Mesenteric fat pad (tissue), 1 donor: ENCODE measurements at regions not wholly inside any gene's neighbourhood (a gene's known extent, or its start where the extent isn't known, plus 50 kb on each side); places are given as distances from the start of the nearest gene placed in this dataset.

ENCODE experiments used
- DNase-seq: peaks from one replicate; pipeline ENCODE4 v3.0.0-alpha.2; 2020; ENCODE audit warnings: low spot score
- donor health status: DM: yes; HTN: yes; CAD: no.

DNA sequence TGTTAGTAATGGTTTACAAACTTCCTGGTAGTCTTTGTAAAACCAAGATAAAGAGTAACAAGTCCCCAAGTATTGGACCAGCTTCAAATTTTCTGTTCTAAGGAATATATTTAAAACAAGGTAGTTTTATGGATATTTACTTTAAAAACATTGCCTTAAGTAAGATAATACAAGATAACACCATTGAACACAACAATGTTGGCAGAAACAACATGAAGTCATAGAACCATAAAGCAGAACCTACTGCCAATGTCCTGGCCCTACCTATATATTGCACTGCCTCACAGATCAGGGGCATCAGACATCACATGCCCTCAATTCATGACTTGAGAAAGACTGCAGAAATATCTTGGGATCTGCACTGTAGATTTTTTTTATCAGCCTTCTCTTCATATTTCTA, 1176.2 kb downstream of the PCDH7 start:
- no peak for DNase-seq

DNA sequence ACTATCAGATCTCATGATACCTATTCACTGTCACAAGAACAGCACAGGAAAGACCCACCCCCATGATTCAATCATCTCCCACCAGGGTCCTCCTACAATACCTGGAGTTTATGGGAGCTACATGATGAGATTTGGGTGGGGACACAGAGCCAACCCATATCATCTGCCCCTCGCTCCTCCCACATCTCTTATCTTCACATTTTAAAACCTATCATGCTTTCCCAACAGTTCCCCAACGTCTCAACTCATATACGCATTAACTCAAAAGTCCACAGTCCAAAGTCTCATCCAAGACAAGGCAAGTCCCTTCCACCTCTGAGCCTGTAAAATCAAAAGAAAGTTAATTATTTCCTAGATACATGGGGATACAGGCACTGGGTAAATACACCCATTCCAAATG, 1185.2 kb downstream of the PCDH7 start:
- DNase-seq = no peak

DNA sequence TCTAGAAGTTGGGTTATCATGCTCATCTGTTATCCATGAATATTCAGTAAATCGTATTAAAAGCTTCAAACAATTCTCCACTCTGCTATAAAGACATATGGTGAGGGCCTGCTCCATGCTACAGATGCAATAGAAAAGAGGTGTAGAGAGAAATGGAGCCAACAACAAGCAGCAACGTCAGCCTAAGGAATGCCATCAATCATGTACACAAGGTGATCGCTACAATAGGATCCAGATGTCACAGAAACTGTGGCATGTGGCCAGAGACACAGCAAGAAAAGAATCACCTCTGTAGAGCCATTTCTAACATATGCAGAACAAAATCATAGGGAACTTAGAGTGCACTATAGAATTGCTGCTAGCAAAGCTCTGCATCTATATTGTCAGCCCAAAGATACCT, 1188.1 kb downstream of the PCDH7 start:
- DNase-seq = no peak

DNA sequence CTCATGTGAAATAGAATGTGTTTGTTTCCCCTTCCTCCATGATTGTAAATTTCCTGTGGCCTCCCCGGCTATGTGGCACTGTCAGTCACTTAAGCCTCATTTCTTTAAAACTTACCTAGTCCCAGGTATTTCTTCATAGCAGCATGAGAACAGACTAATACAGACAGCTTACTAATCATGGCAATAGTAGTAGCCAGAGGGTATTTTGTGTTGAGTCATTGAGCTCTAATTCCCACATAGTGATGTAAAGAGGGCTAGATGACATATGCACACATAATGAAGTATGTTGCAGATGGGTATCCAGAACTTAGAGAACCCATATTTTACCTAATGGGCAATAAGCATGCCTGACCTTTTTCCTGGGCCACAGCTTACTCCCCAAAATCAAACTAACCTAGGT, 1197.2 kb downstream of the PCDH7 start:
- no peak for DNase-seq

DNA sequence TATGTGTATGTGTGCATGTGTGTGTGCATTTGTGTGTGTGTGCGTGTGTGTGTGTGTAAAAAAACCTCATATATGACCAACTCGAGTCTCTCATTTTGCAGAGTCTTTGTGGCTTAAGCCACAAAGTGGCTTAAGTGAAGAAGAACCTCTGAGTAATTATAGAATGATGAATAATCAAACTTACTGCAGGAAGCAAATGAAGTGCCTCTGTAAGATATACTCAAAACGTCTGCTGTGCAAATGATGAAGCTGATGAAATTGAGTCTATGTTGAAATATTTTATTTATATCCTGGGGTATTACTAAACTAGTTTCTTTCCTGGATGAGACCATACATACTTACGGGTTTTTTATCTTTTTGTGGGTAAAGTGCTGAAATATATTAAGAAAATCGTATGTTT, 1198.7 kb downstream of the PCDH7 start:
- DNase-seq = no peak

DNA sequence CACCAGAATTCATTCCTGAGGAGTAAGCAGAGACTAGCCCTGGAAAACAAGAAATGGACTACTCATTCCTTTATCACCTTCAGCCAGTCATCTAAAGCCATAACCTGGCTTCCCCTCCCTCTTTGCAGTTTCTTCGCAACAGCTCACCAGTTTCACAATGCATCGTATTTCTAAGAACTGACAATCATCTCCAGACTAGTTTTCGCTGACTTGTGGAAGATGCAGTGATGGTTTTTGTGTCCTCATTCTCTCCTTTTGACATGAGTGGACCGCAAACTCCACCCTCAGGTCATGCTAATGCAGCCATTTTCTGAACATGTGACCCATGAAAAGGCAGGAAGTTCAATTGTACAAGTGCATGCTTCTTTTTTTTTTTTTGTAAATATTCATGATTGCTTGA, 1203.5 kb downstream of the PCDH7 start:
- DNase-seq = no peak

DNA sequence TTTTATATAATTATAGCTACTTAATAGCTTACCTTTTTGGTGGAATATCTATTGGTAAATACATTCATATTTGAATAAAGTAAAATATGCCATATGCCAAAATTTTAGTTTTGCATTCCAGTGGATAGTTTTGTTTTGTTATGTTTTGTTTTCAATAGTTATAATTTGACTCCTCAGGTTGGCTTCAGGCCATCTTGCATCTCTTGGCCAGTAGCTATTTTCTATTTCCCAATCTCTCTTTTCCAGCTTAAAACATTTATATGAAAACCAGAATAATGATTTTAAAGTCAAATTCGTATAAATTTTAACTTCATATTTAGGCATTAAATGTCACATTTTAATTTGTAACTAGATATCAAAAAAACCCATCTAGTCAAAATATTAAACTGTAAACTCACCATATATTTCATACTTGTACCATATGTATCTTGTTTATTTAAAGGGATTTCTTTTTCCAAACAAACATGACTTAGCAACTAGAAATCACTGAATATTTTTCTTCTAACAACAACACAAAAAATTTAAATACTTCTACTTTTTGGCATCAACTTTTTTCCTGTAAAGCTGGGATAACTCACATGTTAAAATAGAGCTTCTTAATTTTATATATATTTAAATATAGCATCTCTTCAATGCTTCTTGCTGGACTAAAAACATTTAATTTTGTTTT, 1209.6 kb downstream of the PCDH7 start:
- DNase-seq = no peak

DNA sequence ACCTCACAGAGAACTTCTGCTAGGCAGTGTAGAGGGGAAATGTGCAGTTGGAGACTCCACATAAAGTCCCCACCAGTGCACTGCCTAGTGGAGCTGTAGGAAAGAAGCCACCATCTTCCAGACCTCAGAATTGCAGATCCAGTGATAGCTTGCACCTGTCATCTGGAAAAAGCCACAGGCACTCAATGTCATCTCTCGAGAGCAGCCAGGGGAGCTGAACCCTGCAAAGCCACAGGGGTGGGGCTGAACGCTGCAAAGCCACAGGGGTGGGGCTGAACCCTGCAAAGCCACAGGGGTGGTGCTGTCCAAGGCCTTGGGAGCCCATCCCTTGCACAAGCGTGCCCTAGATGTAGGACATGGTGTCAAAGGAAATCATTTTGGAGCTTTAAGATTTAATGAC, 1226.3 kb downstream of the PCDH7 start:
- DNase-seq = no peak

DNA sequence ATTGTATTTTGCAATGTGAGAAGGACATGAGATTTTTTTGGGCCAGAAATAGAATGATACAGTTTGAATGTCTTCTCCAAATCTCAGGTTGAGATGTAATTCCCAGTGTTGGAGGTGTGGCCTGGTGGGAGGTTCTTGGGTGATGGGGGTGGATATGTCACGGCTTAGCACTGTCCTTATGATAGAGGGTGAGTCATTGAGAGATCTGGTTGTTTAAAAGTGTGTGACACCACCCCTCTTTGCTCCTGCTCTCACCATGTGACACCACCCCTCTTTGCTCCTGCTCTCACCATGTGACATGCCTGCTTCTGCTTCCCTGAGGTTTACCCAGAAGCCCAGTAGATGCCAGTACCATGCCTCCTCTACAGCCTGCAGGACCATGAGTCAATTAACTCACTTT, 1226.9 kb downstream of the PCDH7 start:
- DNase-seq = no peak

DNA sequence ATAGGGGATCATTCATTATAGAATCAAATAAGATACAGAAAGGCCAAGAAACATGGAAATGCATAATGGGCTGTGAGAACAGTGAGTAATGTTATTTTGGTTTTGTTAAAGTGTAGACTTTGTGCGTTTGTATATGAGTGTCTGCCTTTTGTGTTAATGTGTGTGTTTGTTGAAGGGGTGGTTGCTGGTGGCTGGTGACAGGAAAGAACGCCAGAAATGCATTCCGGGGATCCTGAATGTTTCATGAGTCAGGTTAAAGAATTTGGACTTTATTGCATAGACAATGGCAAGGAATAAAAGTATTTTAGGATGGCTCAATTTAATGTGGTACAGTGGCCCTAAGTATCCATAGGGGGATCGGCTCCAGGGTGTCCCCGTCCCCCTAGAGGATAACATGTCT, 1228.9 kb downstream of the PCDH7 start:
- DNase-seq = no peak

DNA sequence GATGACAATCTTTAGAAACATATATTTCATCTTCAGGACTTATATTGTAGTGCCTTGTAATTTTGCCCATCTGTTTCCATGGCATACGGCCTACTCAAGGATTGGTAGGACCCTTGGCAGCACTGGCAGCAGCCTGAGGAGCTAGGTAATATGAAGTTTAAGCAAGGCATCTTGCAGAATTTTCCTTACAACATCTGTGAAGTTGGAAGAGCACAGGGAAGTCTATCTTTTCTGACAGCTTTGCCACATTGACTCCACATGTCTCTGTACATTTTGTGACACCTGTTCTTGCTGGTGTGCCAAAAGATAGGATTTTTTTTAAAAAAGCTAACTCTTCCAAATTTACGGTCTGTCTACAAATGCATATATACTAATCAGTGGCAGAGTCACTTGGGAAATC, 1235.2 kb downstream of the PCDH7 start:
- DNase-seq = no peak

DNA sequence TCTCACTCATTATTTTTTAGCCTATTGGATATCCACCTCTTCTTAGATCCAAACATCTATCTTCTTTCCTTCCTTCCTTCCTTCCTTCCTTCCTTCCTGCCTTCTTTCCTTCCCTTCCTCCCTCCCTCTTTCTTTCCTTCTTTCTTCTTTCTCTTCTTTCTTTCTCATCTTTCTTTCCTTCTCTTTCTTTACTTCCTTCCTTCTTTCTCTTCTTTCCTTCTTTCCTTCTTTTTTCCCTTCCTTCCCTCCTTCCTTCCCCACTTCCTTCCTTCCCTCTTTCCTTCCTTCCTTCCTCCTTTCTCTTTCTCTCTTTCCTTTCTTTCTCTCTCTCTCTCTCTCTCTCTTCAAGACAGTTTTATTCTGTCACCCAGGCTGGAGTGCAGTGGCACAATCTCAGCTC, 1239.8 kb downstream of the PCDH7 start:
- DNase-seq = no peak

DNA sequence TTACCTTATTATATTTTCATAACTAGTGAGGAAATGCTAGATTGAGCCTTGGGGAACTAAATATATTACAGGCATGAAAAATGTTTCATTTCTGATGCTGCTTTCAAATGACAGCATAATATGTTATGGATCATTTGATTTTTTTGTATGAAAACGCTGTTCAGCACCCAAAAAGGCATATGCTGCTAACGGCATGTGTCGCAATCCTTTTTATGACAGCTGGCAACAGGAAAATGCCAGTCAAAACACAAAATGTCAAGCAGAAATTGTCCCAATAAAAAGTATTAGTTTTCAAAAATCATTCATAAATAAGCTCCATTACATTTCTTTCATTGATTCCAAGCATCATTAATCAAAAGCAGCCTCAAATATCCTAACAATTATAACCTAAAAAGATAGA, 1244.5 kb downstream of the PCDH7 start:
- DNase-seq = no peak

DNA sequence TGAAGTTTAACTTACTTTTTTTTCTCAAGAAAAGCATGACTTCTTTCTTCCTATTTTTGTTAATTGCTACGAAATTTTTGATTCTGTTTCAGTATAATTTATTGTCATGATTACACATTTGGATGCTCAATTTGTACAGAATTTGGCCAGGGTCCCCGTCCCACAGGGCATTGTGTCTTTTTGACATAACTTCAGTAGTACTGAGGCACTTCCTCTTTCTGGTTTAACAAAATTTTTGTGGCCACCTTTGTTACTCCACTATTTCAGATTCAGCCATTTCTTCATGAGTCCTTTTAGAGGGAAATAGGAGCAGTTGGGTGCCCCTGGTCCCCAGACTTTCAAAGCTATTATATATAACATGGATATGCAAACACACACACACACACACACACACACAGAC, 1248.7 kb downstream of the PCDH7 start:
- no peak for DNase-seq

DNA sequence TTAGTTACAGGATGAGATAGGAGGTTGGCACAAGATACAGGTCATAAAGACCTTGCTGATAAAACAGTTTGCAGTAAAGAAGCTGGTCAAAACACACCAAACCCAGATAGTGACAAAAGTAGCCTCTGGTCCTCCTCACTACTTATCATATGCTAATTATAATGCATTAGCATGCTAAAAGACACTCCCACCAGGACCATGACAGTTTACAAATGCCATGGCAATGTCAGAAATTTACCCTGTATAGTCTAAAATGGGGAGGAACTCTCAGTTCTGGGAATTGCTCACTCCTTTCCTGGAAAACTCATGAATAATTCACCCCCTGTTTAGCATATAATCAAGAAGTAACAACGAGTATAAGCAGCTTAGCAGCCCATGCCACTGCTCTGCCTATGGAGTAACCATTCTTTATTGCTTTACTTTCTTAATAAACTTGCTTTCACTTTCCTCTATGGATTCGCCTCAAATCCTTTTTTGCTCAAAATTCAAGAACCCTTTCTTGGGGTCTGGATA, 1254.4 kb downstream of the PCDH7 start:
- no peak for DNase-seq

DNA sequence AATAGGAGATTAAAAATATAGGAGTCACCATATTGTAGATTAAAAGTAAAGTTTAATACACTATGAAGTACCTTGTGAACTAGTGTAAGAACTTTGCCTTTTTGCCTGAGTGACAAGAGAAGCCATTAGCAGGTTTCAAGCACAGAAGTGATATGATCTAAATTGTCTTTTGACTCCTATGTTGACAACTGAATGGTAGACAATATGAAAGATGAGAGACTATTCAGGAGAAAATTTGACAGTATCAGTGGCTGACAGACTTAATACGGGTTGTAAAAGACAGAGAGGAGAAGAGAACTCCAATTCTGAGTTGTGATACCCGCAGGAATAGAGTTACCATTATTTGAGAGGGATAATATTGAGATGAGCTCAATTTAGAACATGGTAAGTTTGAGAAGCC, 1259.8 kb downstream of the PCDH7 start:
- DNase-seq = no peak

DNA sequence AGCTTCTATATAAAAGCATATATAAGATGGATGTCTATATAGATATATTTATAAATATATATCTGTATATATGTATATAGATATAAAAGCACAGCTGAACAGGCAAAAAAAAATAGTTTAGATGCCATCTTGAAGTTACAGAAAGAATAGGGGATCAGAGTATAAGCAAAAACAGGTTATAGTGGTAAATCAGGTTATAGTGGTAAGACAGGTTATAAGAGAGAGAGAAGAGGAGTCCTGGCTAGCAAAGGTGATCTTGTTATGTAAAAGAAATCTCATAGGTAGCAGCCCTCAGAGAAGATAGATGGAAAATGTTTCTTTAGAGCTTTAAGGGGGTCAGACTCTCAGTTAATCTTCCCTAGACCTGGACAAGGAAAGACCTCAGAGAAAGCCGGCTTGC, 1263.1 kb downstream of the PCDH7 start:
- no peak for DNase-seq

DNA sequence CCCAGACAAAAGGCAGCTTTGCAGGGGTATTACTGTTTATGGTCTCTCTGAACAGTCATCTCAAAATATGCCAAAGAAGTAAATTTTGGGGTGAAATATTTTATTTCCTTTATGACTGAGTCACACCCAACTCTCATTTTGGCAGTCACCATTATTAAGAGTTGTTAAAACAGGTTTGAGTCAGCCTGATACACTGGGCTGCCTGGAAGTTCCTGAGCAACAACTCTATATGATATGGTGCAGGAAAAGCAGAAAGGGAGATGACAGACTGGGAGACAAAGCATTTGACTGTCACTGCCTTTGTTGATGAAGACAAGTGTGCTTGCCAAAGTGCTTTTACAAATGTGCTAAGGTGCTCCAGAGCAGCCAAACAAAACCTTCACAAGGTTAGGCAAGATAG, 1263.5 kb downstream of the PCDH7 start:
- DNase-seq = no peak

DNA sequence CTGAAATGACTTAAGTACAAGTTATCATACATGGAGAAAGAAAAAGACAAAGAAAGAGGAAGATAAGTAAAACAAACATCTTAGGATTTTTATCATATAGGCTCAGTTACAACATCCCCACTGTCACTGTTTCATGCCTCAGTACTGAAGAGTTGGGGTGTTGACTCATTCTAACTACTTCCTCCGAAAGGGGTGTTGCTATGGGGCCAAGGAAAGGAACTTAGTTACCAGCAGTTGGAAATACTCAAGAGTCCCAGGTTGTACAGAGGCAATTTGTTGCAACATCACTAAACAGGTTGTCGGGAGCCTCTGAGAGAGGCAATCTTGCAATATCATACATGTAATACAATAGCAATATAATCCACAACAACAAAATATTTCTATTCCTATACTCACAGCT, 1264.7 kb downstream of the PCDH7 start:
- DNase-seq = no peak

DNA sequence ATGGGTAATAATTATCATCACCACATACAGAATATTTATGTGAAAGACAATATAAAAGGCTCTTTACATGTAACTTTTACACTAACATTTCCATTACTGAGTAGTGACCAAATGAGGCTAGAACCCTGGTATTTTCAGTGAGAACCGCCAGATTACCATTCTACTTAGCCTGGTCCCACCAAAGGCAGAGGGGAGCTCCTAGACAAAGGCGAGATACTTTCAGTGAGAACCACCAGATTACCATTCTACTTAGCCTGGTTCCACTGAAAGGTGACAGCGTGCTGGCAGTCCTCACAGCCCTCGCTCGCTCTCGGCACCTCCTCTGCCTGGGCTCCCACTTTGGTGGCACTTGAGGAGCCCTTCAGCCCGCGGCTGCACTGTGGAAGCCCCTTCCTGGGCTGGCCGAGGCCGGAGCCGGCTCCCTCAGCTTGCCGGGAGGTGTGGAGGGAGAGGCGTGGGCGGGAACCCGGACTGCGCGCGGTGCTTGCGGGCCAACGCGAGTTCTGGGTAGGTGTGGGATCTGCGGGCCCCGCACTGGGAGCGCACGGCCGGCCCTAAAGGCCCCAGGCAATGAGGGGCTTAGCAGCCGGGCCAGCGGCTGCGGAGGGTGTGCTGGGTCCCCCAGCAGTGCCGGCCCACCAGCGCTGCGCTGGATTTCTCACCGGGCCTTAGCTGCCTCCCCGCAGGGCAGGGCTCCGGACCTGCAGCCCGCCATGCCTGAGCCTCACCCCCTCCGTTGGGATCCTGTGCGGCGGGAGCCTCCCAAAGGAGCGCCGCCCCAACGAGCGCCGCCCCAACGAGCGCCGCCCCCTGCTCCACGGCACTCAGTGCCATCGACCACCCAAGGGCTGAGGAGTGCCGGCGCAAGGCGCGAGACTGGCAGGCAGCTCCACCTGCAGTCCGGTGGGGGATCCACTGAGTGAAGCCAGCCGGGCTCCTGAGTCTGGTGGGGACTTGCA, 1276.1 kb downstream of the PCDH7 start:
- DNase-seq = no peak

DNA sequence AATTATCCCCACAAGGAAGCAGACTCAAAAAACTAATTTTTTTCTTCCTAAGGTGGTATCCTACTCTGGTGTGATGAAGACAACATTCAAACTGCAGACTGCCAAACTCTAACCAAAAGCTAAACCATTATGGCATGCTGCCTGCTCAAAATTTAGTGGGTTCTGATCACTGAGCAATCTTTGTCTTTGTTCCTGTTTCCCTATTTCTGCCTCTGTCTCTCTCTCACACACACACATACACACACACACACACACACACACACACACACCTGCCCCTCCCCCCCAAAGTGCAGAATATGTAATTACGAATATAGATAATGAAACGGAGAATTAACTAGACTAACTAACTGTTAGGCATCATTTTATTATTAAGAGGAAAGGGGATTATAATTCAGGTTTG, 1278.6 kb downstream of the PCDH7 start:
- DNase-seq = no peak

DNA sequence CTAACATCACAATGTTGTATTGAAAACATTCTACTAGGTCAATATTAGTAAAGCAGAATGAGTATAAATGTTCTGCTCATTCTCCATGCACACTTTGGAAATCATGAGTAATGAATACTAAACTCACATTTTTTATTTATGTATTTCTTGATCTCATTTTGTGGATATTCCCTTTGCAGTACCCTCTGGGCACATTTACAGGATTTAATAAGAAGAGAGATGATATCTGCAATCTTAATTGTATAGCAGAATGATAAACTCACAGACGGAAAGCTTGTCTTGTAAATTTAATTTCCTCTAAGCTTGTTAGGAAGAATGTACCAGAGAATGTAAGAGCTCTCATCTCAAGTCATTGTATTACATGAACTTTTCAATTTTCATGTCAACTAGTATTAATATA, 1279.7 kb downstream of the PCDH7 start:
- DNase-seq = no peak
